GM21381 (cell line): ENCODE measurements at regions not wholly inside any gene's neighbourhood (a gene's known extent, or its start where the extent isn't known, plus 50 kb on each side); places are given as distances from the start of the nearest gene placed in this dataset.

Experiments
- ATAC-seq: cut with Tn5 transposase; IDR thresholded peaks from one replicate; pipeline ENCODE4 v1.9.1; 2021; ENCODE audit warnings: mild to moderate bottlenecking, moderate library complexity; ENCODE audit not compliant: unreplicated experiment

DNA sequence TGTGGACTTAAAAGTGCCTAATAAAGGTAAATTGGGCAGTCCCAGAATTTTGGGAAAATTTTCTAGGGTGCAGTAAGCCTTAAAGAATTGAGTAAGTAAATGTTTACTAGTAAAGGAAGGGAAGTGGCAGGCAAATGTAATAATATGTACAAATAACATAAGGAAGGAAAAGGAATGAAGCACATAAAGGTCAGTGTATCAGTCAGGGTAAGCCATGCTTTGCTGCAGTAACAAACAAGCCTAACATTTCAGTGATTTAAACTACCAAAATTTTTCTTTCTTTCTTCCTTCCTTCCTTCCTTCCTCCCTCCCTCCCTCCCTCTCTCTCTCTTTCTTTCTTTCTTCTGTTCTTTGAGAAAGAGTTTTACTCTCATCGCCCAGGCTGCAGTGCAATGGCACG, 117.5 kb downstream of the HAO1 start:
- ATAC-seq = no peak

- ATAC-seq = no peak
These were observed 111.8 kb downstream of the HAO1 start for GRCh38 chr20:7828437-7828836.

DNA sequence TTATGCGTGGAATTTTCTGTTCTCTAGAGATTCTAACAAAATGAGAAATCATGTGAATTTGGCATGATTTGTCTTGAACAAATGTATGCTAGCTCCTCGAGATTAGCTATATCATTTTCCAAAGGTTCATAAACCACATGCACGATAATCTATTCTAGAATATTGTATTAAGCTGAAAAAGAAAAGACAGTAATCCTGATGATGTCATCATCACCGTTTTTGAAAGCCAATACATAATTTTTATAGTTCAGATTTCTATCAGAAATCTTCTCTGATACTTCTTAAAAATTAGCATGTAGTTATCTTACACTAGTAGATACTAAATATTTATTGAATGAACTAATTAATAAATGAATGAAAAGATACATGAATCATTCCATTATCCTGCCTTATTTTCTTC, 111.2 kb downstream of the HAO1 start:
- ATAC-seq = no peak

GRCh38 chr20:7829776-7830175, 110.5 kb downstream of the HAO1 start:
- no peak for ATAC-seq
